OCI-LY7 (cell line): ENCODE measurements at regions not wholly inside any gene's neighbourhood (a gene's known extent, or its start where the extent isn't known, plus 50 kb on each side); places are given as distances from the start of the nearest gene placed in this dataset.

ENCODE experiments used
- BruUV-seq: library from RNA; stranded (reverse); fragments of 400-500 nt; replicated peaks from 2 replicates; lab custom pipeline; 2021; lab: Mats Ljungman, UMichigan
- CTCF ChIA-PET: fragments of 300-600 bp; sonication (Branson Sonifier 250); formaldehyde crosslinking; loops from one replicate; lab custom pipeline; 2022; ENCODE audit warnings: antibody characterized with exemption; ENCODE audit not compliant: unreplicated experiment; lab: Charles Lee
- POLR2A ChIA-PET: fragments of 300-600 bp; sonication (Branson Sonifier 250); formaldehyde crosslinking; loops from one replicate; lab custom pipeline; 2022; ENCODE audit warnings: antibody characterized with exemption; lab: Charles Lee
- DNase-seq: peaks from one replicate; pipeline ENCODE4 v3.0.0-alpha.2; 2015; ENCODE audit warnings: low spot score
- H2AFZ ChIP-seq: fragments of 200-600 bp; sonication (generic), shearing (Covaris generic); 2 replicates; pipeline ENCODE4 v1.6.1; 2014; ENCODE audit warnings: mild to moderate bottlenecking, antibody characterized with exemption, low read length, moderate library complexity
- H3K27ac ChIP-seq: fragments of 200-600 bp; sonication (generic); 2 replicates; pipeline ENCODE4 v1.5.1; 2014; ENCODE audit warnings: mixed run types, low read depth, mild to moderate bottlenecking, moderate library complexity, low read length, inconsistent platforms; ENCODE audit not compliant: poor library complexity, severe bottlenecking
- H3K36me3 ChIP-seq: fragments of 200-600 bp; sonication (generic); 2 replicates; pipeline ENCODE4 v1.6.1; 2014; ENCODE audit warnings: mild to moderate bottlenecking, antibody characterized with exemption, low read length, moderate library complexity, mixed read lengths; ENCODE audit not compliant: insufficient read depth
- H3K4me1 ChIP-seq: fragments of 200-600 bp; sonication (generic); 2 replicates; pipeline ENCODE4 v1.5.1; 2014; ENCODE audit warnings: mild to moderate bottlenecking, low read length; ENCODE audit not compliant: insufficient read depth, poor library complexity, severe bottlenecking
- H3K4me2 ChIP-seq: fragments of 200-600 bp; sonication (generic); 2 replicates; pipeline ENCODE4 v1.6.1; 2014; ENCODE audit warnings: mild to moderate bottlenecking, low read length
- H3K4me3 ChIP-seq: fragments of 200-600 bp; sonication (generic); 2 replicates; pipeline ENCODE4 v1.5.1; 2014; ENCODE audit warnings: mild to moderate bottlenecking, low read depth, low read length; ENCODE audit not compliant: poor library complexity, severe bottlenecking
- H3K79me2 ChIP-seq: fragments of 200-600 bp; sonication (generic); 2 replicates; pipeline ENCODE4 v1.6.1; 2016; ENCODE audit warnings: low read depth, mild to moderate bottlenecking, low read length, moderate library complexity, mixed read lengths; ENCODE audit not compliant: insufficient read depth
- H3K9me2 ChIP-seq: fragments of 200-600 bp; sonication (generic); 2 replicates; pipeline ENCODE4 v1.6.1; 2016; ENCODE audit warnings: mild to moderate bottlenecking, low read length, mixed read lengths; ENCODE audit not compliant: insufficient read depth
- H3K9me3 ChIP-seq: fragments of 200-600 bp; sonication (generic); 2 replicates; pipeline ENCODE4 v1.6.1; 2014; ENCODE audit warnings: mild to moderate bottlenecking, mixed run types, low read length, mixed read lengths
- H4K20me1 ChIP-seq: fragments of 200-600 bp; sonication (generic); 2 replicates; pipeline ENCODE4 v1.6.1; 2014; ENCODE audit warnings: mild to moderate bottlenecking, antibody characterized with exemption, low read length, moderate library complexity, mixed read lengths; ENCODE audit not compliant: insufficient read depth
- CTCF ChIP-seq: fragments of 200-600 bp; sonication (generic); conservative IDR thresholded peaks from 2 replicates; pipeline ENCODE4 v1.5.1; 2014; ENCODE audit warnings: mild to moderate bottlenecking, antibody characterized with exemption, low read length, moderate library complexity, mixed read lengths
- EZH2phosphoT487 ChIP-seq: fragments of 200-600 bp; sonication (generic); IDR thresholded peaks from 2 replicates; pipeline ENCODE4 v1.6.1; 2018; ENCODE audit warnings: low read depth, borderline replicate concordance, mild to moderate bottlenecking, mixed run types, antibody characterized with exemption, low read length, moderate library complexity, mixed read lengths
- intact Hi-C: fragments of 100-400 bp; cut with micrococcal nuclease; formaldehyde crosslinking; loops from one replicate; pipeline ENCODE4 v1.10.0; 2022; ENCODE audit not compliant: unreplicated experiment

GRCh38 chr13:20287976-20288375 is 55.9 kb upstream of the GJB6 start:
- intact Hi-C loops, result no loop called here
- BruUV-seq, result no TSS peak
- CTCF ChIA-PET, result no interaction called here
- Histone ChIP-seq H3K4me2 (no peak overlapping the region), H3K9me2 (no peaks in the 10 kb centered on the region), H3K9me3 (peaks cover 6% of the 10 kb centered on the region; the same call in 1 of the 2 replicates), H3K79me2 (no peaks in the 10 kb centered on the region), H3K4me1 (peaks cover 7% of the 10 kb centered on the region), H3K4me3 (no peak overlapping the region), H2AFZ (no peak overlapping the region), H3K36me3 (no peaks in the 10 kb centered on the region), H4K20me1 (no peaks in the 10 kb centered on the region), H3K27ac (no peak overlapping the region)
- POLR2A ChIA-PET, result no interaction called here
- TF ChIP-seq EZH2phosphoT487, result no peak
- TF ChIP-seq CTCF, result no peak
- DNase-seq, result no peak

GRCh38 chr13:20285530-20285929 is 53.4 kb upstream of the GJB6 start:
- no TSS peak for BruUV-seq
- H4K20me1 ChIP-seq, result no peaks in the 10 kb centered on the region
- peaks cover 6% of the 10 kb centered on the region; the same call in 1 of the 2 replicates for H3K9me3 ChIP-seq
- H3K9me2 ChIP-seq, result no peaks in the 10 kb centered on the region
- no peaks in the 10 kb centered on the region for H3K79me2 ChIP-seq
- H3K36me3 ChIP-seq, result no peaks in the 10 kb centered on the region
- ChIA-PET CTCF (no interaction called here), POLR2A (no interaction called here)
- intact Hi-C loops, result no loop called here
- no peak overlapping the region for H3K27ac ChIP-seq
- no peak overlapping the region for H3K4me2 ChIP-seq
- DNase-seq, result no peak
- no peak for TF ChIP-seq CTCF
- no peak for TF ChIP-seq EZH2phosphoT487
- H3K4me3 ChIP-seq, result no peak overlapping the region
- H2AFZ ChIP-seq, result no peak overlapping the region
- no peaks in the 10 kb centered on the region for H3K4me1 ChIP-seq
